Liver (tissue), 8 donors: ENCODE measurements at regions not wholly inside any gene's neighbourhood (a gene's known extent, or its start where the extent isn't known, plus 50 kb on each side); places are given as distances from the start of the nearest gene placed in this dataset.

Experiments used
- DNase-seq: peaks from one replicate; pipeline ENCODE4 v3.0.0-alpha.2; 2017; ENCODE audit warnings: low spot score
- H3K27ac ChIP-seq, 2 donors: one replicate each; pipeline ENCODE4 v1.7.0; 2013; ENCODE audit warnings: inconsistent platforms in 2 of 2, low read length in 2 of 2, control low read depth in 1 of 2, low read depth in 1 of 2, mild to moderate bottlenecking in 1 of 2
- H3K27me3 ChIP-seq, 4 donors: one replicate each; pipeline versions ENCODE4 v1.6.1 to v1.7.0; 2013; ENCODE audit warnings: low read length in 3 of 4, inconsistent platforms in 1 of 4, mild to moderate bottlenecking in 1 of 4, moderate library complexity in 1 of 4; ENCODE audit not compliant: control insufficient read depth in 4 of 4, insufficient read depth in 4 of 4
- H3K36me3 ChIP-seq, 4 donors: one replicate each; pipeline versions ENCODE4 v1.6.1 to v1.7.0; 2013; ENCODE audit warnings: low read length in 3 of 4, mild to moderate bottlenecking in 3 of 4, low read depth in 1 of 4, moderate library complexity in 1 of 4; ENCODE audit not compliant: control insufficient read depth in 4 of 4, insufficient read depth in 3 of 4
- H3K4me1 ChIP-seq, 4 donors: one replicate each; pipeline versions ENCODE4 v1.6.1 to v1.7.0; 2013; ENCODE audit warnings: low read length in 3 of 4, mild to moderate bottlenecking in 3 of 4, moderate library complexity in 1 of 4; ENCODE audit not compliant: control insufficient read depth in 4 of 4, insufficient read depth in 4 of 4
- H3K4me3 ChIP-seq, 3 donors: one replicate each; pipeline versions ENCODE4 v1.6.1 to v1.7.0; 2013; ENCODE audit warnings: low read length in 3 of 3, control low read depth in 1 of 3, low read depth in 1 of 3, mild to moderate bottlenecking in 1 of 3
- H3K9ac ChIP-seq, 2 donors: one replicate each; pipeline ENCODE4 v1.7.0; 2013; ENCODE audit warnings: low read length in 2 of 2, mild to moderate bottlenecking in 2 of 2, moderate library complexity in 2 of 2, control low read depth in 1 of 2, low read depth in 1 of 2
- H3K9me3 ChIP-seq, 4 donors: one replicate each; pipeline versions ENCODE4 v1.6.1 to v1.7.0; 2013; ENCODE audit warnings: low read length in 3 of 4; ENCODE audit not compliant: control insufficient read depth in 4 of 4
- ATF3 ChIP-seq: IDR thresholded peaks from 2 replicates; pipeline ENCODE4 v1.6.1; 2016; ENCODE audit warnings: antibody characterized with exemption
- CTCF ChIP-seq: fragments of 150-350 bp; IDR thresholded peaks from 2 replicates; pipeline ENCODE4 v1.5.1; 2017; ENCODE audit warnings: improper control_type of control experiment, low read depth, low read length; ENCODE audit not compliant: missing input control
- EGR1 ChIP-seq, 2 donors: IDR thresholded peaks; 2 replicates each; pipeline ENCODE4 v1.6.1; 2016 to 2018; ENCODE audit warnings: antibody characterized with exemption in 2 of 2, low read depth in 2 of 2
- FOXA1 ChIP-seq: IDR thresholded peaks from 2 replicates; pipeline ENCODE4 v1.6.1; 2016; ENCODE audit warnings: antibody characterized with exemption
- FOXA2 ChIP-seq: IDR thresholded peaks from 2 replicates; pipeline ENCODE4 v1.6.1; 2016; ENCODE audit warnings: antibody characterized with exemption
- GABPA ChIP-seq, 2 donors: IDR thresholded peaks in 1 of 2; conservative IDR thresholded peaks in 1 of 2; 2 replicates each; pipeline ENCODE4 v1.6.1; 2016; ENCODE audit warnings: antibody characterized with exemption in 2 of 2, mild to moderate bottlenecking in 1 of 2, moderate library complexity in 1 of 2
- HNF4A ChIP-seq, 2 donors: conservative IDR thresholded peaks; 2 replicates each; pipeline ENCODE4 v1.6.1; 2016; ENCODE audit warnings: antibody characterized with exemption in 2 of 2, mild to moderate bottlenecking in 2 of 2
- HNF4G ChIP-seq: IDR thresholded peaks from 2 replicates; pipeline ENCODE4 v1.6.1; 2016; ENCODE audit warnings: antibody characterized with exemption
- JUND ChIP-seq, 2 donors: IDR thresholded peaks; 2 replicates each; pipeline ENCODE4 v1.6.1; 2016; ENCODE audit warnings: antibody characterized with exemption in 2 of 2
- MAX ChIP-seq: IDR thresholded peaks from 2 replicates; pipeline ENCODE4 v1.6.1; 2016; ENCODE audit warnings: antibody characterized with exemption
- RAD21 ChIP-seq, 2 donors: IDR thresholded peaks; 2 replicates each; pipeline ENCODE4 v1.6.1; 2016; ENCODE audit warnings: antibody characterized with exemption in 2 of 2, mild to moderate bottlenecking in 2 of 2
- REST ChIP-seq: IDR thresholded peaks from 2 replicates; pipeline ENCODE4 v1.6.1; 2016; ENCODE audit warnings: antibody characterized with exemption, mild to moderate bottlenecking
- RXRA ChIP-seq, 2 donors: IDR thresholded peaks; 2 replicates each; pipeline ENCODE4 v1.6.1; 2017 to 2018; ENCODE audit warnings: antibody characterized with exemption in 2 of 2, mild to moderate bottlenecking in 1 of 2
- SP1 ChIP-seq: IDR thresholded peaks from 2 replicates; pipeline ENCODE4 v1.6.1; 2018; ENCODE audit warnings: antibody characterized with exemption, mild to moderate bottlenecking
- TAF1 ChIP-seq: conservative IDR thresholded peaks from 2 replicates; pipeline ENCODE4 v1.6.1; 2016; ENCODE audit warnings: antibody characterized with exemption, mild to moderate bottlenecking
- WGBS: extraction: QIAGEN DNeasy Blood & Tissue Kit; methylation state at CpG from one replicate; pipeline ENCODE4 v1.1.7; 2013; 5-methylcytosine and 5-hydroxymethylcytosine counted together
- donor health status: healthy.
- donor health status: healthy.
- donor health status: healthy.
- donor health status: healthy.
- donor health status: healthy.

GRCh38 chr20:40282941-40283340 is 406.1 kb downstream of the MAFB start:
- no peak overlapping the region for H3K27ac ChIP-seq
- H3K27me3 ChIP-seq, result peaks cover 0 to 3% (median 0%) of the 10 kb centered on the region in 4 donors
- H3K36me3 ChIP-seq, result no peaks in the 10 kb centered on the region
- no peak for TF ChIP-seq FOXA1
- 91% methylated on average over 2 of the region's 2 CpGs for WGBS
- no peak overlapping the region for H3K4me3 ChIP-seq
- H3K4me1 ChIP-seq, result no peaks in the 10 kb centered on the region
- no peak overlapping the region for H3K9ac ChIP-seq
- H3K9me3 ChIP-seq, result no peaks in the 10 kb centered on the region
- DNase-seq, result no peak

- no peak for DNase-seq
- H3K4me3 ChIP-seq, result no peak overlapping the region
- TF ChIP-seq HNF4G, result no peak
- no peak for TF ChIP-seq REST
- TF ChIP-seq CTCF, result no peak
- TF ChIP-seq GABPA (IDR thresholded peaks at IDR 0.05 in 1 of 2, conservative IDR thresholded peaks at IDR 0.05 in 1 of 2), result no peak
- TF ChIP-seq TAF1, result no peak
- no peak for TF ChIP-seq MAX
- no peak for TF ChIP-seq FOXA1
- TF ChIP-seq HNF4A (conservative IDR thresholded peaks at IDR 0.05), result no peak
- no peak for TF ChIP-seq SP1
- TF ChIP-seq RAD21 (IDR thresholded peaks at IDR 0.05), result no peak
- no peaks in the 10 kb centered on the region for H3K9me3 ChIP-seq
- peaks cover 0 to 3% (median 0%) of the 10 kb centered on the region in 4 donors for H3K27me3 ChIP-seq
- H3K27ac ChIP-seq, result no peak overlapping the region
- H3K36me3 ChIP-seq, result no peaks in the 10 kb centered on the region
- no peaks in the 10 kb centered on the region for H3K4me1 ChIP-seq
- no peak overlapping the region for H3K9ac ChIP-seq
- 88% methylated on average over 2 of the region's 2 CpGs for WGBS
These were observed 406.5 kb downstream of the MAFB start for GRCh38 chr20:40282541-40282940.

- H3K27ac ChIP-seq, result no peak overlapping the region
- H3K9me3 ChIP-seq, result no peaks in the 10 kb centered on the region
- no peak for DNase-seq
- peaks cover 0 to 3% (median 0%) of the 10 kb centered on the region in 4 donors for H3K27me3 ChIP-seq
- no peaks in the 10 kb centered on the region for H3K36me3 ChIP-seq
- H3K4me1 ChIP-seq, result no peaks in the 10 kb centered on the region
- no peak overlapping the region for H3K9ac ChIP-seq
- H3K4me3 ChIP-seq, result no peak overlapping the region
- WGBS, result 94% methylated on average over 4 of the region's 4 CpGs
- TF ChIP-seq RAD21 (IDR thresholded peaks at IDR 0.05) (no peak), JUND (IDR thresholded peaks at IDR 0.05) (no peak), REST (no peak), RXRA (IDR thresholded peaks at IDR 0.05) (no peak), SP1 (no peak), CTCF (no peak), FOXA2 (no peak), HNF4G (no peak), ATF3 (no peak), TAF1 (no peak), HNF4A (conservative IDR thresholded peaks at IDR 0.05) (no peak), EGR1 (IDR thresholded peaks at IDR 0.05; ENCODE audit: low read depth in 2 of 2) (no peak), GABPA (IDR thresholded peaks at IDR 0.05 in 1 of 2, conservative IDR thresholded peaks at IDR 0.05 in 1 of 2) (no peak)
These were observed 408.4 kb downstream of the MAFB start for GRCh38 chr20:40280616-40281015.
